ENCODE measurements at regions not wholly inside any gene's neighbourhood (a gene's known extent, or its start where the extent isn't known, plus 50 kb on each side); places are given as distances from the start of the nearest gene placed in this dataset.

DNA sequence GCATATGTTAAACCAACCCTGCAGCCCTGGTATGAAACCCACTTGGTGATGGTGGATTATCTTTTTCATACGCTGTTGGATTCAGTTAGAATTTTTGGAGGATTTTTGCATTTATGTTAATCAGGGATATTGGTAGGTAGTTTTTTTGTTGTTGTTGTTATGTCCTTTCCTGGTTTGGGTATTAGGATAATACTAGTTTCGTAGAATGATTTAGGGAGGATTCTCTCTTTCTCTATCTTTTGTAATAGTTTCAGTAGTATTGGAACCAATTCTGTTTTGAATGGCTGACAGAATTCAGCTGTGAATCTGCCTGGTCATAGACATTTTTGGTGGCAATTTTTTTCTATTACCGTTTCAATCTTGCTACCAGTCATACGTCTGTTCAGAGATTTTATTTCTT is 305.4 kb downstream of the IDS start:
- intact Hi-C loops (cut with DNase I) = no loop called here
- Histone ChIP-seq H3K4me3 (ENCODE audit: low read length in 3 of 3) (no peak overlapping the region), H3K4me1 (ENCODE audit: control insufficient read depth in 2 of 3, insufficient read depth in 2 of 3, low read depth in 1 of 3, low read length in 3 of 3) (no peaks in the 10 kb centered on the region), H3K27ac (ENCODE audit: low read depth in 2 of 2, low read length in 2 of 2) (no peak overlapping the region), H3K36me3 (ENCODE audit: control insufficient read depth in 2 of 3, insufficient read depth in 3 of 3, low read length in 3 of 3) (no peaks in the 10 kb centered on the region), H3K27me3 (ENCODE audit: control insufficient read depth, insufficient read depth, low read length) (no peaks in the 10 kb centered on the region), H3K9me3 (ENCODE audit: control insufficient read depth in 2 of 3, insufficient read depth in 1 of 3, low read length in 3 of 3) (no peaks in the 10 kb centered on the region), H3K9ac (ENCODE audit: low read length in 3 of 3) (no peak overlapping the region)
- no peak for TF ChIP-seq CTCF (IDR thresholded peaks at IDR 0.05; ENCODE audit: borderline replicate concordance, extremely low read depth, insufficient read depth)
- DNase-seq (no peak), FAIRE-seq (no peak)

- H3K27ac ChIP-seq (ENCODE audit: low read depth in 2 of 2, low read length in 2 of 2) = no peak overlapping the region
- no peak for DNase-seq
- no peaks in the 10 kb centered on the region for H3K27me3 ChIP-seq (ENCODE audit: control insufficient read depth, insufficient read depth, low read length)
- no peak overlapping the region for H3K4me3 ChIP-seq (ENCODE audit: low read length in 3 of 3)
- H3K9me3 ChIP-seq (ENCODE audit: control insufficient read depth in 2 of 3, insufficient read depth in 1 of 3, low read length in 3 of 3) = no peaks in the 10 kb centered on the region
- H3K4me1 ChIP-seq (ENCODE audit: control insufficient read depth in 2 of 3, insufficient read depth in 2 of 3, low read depth in 1 of 3, low read length in 3 of 3) = no peaks in the 10 kb centered on the region
- H3K36me3 ChIP-seq (ENCODE audit: control insufficient read depth in 2 of 3, insufficient read depth in 3 of 3, low read length in 3 of 3) = no peaks in the 10 kb centered on the region
- no peak for FAIRE-seq
- no peak for TF ChIP-seq CTCF (IDR thresholded peaks at IDR 0.05; ENCODE audit: borderline replicate concordance, extremely low read depth, insufficient read depth)
- no peak overlapping the region for H3K9ac ChIP-seq (ENCODE audit: low read length in 3 of 3)
- intact Hi-C loops (cut with DNase I) = no loop called here
These were observed 305.9 kb downstream of the IDS start for GRCh38 chrX:149198980-149199732.

- intact Hi-C loops (cut with DNase I) = no loop called here
- DNase-seq (no peak), FAIRE-seq (no peak)
- Histone ChIP-seq H3K9me3 (ENCODE audit: control insufficient read depth in 2 of 3, insufficient read depth in 1 of 3, low read length in 3 of 3) (no peaks in the 10 kb centered on the region), H3K27me3 (ENCODE audit: control insufficient read depth, insufficient read depth, low read length) (no peaks in the 10 kb centered on the region), H3K4me1 (ENCODE audit: control insufficient read depth in 2 of 3, insufficient read depth in 2 of 3, low read depth in 1 of 3, low read length in 3 of 3) (no peaks in the 10 kb centered on the region), H3K27ac (ENCODE audit: low read depth in 2 of 2, low read length in 2 of 2) (no peak overlapping the region), H3K36me3 (ENCODE audit: control insufficient read depth in 2 of 3, insufficient read depth in 3 of 3, low read length in 3 of 3) (no peaks in the 10 kb centered on the region), H3K9ac (ENCODE audit: low read length in 3 of 3) (no peak overlapping the region), H3K4me3 (ENCODE audit: low read length in 3 of 3) (no peak overlapping the region)
- TF ChIP-seq CTCF (IDR thresholded peaks at IDR 0.05; ENCODE audit: borderline replicate concordance, extremely low read depth, insufficient read depth) = no peak
These were observed 320.0 kb downstream of the IDS start for GRCh38 chrX:149185087-149185486.
